Suppressor macrophage (primary cell): ENCODE measurements at regions not wholly inside any gene's neighbourhood (a gene's known extent, or its start where the extent isn't known, plus 50 kb on each side); places are given as distances from the start of the nearest gene placed in this dataset.
"Not testable (repeated sequence)": the region's sequence is repeated elsewhere in the genome, so short reads cannot be mapped to it uniquely, and the experiment has no call there.

ENCODE experiments used
- DNase-seq, 4 experiments: peaks; one replicate each; pipeline ENCODE4 v3.0.0-alpha.2; 2020 to 2022

GRCh38 chr15:35206060-35206675, 121.1 kb upstream of the NANOGP8 start:
- DNase-seq: peak; percentile 31 to 50 (median 42)

GRCh38 chr15:35198197-35198596, 113.1 kb upstream of the NANOGP8 start:
- no peak for DNase-seq

DNA sequence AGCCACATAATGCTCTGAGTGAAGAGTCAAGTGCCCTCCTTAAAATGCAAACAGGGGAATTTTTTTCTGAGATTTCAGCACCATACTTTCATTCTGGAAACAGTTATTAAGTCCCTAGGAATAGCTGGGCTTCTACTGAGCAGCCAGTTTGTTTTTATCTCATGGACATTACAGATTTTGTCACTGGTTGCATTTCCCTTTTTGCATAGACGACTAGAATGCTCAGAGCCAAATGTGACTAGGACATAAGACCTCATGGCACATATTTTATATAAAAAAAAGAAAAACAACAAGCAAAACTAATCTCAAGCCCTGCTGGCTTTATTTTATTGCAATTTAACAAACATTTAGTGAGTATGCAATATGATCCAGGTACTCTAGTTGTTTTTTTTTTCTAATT, 112.7 kb upstream of the NANOGP8 start:
- no peak for DNase-seq

DNA sequence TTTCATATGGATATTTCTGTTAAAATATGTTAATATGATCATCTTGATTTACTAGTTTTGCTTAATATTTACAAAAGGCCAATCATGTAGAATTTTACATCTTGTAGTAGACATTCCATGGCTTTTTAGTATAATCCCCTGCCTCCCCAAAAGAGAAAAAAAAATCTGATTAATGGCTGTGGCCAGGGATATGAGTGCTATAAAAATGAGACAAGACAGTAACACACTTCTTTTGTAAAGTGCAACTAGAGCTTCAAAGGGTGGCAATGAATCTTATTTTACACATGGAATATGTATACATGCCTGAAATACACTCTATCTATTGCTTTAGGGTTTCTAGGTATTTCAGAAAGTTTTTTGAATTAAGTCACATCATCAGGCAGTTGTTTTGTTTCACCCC, 112.2 kb upstream of the NANOGP8 start:
- no peak for DNase-seq

- DNase-seq: no peak
Observed at GRCh38 chr15:35196273-35196672, 111.2 kb upstream of the NANOGP8 start.

DNA sequence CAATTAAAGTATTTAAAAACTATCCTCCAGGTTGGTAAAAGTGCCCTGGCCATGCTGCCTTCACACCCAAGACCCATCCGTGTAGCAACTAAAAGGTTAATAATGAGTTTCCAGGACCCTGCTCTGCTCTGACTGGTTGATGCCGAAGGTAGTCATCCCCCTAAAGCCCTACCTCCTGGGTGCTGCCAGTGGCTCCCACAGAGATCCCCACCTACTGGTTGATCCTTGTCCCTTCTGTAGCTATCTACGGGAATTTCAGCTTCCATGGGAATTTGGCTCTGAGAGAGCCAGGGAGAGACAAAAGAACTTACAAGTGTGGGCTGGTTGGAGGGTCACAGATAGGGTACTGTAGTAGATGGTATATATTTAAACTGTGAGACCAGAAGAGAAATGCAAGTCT, 110.6 kb upstream of the NANOGP8 start:
- no peak for DNase-seq

GRCh38 chr15:35195031-35195430, 109.9 kb upstream of the NANOGP8 start:
- DNase-seq: no peak

GRCh38 chr15:35194296-35194695, 109.2 kb upstream of the NANOGP8 start:
- no peak for DNase-seq

GRCh38 chr15:35191783-35192182, 106.7 kb upstream of the NANOGP8 start:
- DNase-seq: no peak

DNA sequence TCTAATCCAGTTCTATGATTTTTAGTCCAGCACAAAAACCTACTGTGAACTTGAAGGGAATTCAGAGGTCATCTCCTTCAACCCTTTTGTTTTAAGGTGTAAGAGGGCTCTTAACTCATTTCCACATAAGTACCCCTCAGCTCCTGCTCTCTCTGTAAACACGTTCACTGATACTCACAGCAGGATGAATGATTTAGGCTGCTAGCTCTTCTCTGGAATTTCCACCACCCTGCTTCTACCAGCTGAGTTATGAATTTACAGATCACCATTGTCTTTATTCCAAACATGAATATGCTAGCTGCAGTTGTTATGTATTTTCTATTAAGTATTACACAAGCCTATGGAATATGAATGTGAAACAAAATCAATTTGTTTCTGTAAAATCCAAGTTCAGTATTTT, 101.3 kb upstream of the NANOGP8 start:
- DNase-seq: no peak

GRCh38 chr15:35184646-35185045, 99.6 kb upstream of the NANOGP8 start:
- DNase-seq: no peak

GRCh38 chr15:35182841-35183479, 97.9 kb upstream of the NANOGP8 start:
- DNase-seq: no peak

- peak in 2 of 4 experiments; percentile 3 to 29 for DNase-seq
Observed at GRCh38 chr15:35181538-35181937, 96.4 kb upstream of the NANOGP8 start.

GRCh38 chr15:35179739-35180138, 94.6 kb upstream of the NANOGP8 start:
- DNase-seq: no peak

DNA sequence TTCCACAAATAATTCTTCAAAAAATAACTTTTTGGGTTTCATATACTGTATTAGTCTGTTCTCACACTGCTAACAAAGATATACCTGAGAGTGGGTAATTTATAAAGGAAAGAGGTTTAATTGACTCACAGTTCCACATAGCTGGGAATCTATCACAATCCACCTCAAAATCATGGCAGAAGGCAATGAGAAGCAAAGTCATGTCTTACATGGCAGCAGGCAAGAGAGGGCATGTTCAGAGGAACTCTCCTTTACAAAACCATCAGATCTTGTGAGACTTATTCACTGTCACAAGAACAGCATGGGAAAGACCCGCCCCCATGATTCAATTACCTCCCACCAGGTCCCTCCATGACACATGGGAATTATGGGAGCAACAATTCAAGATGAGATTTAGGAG, 93.1 kb upstream of the NANOGP8 start:
- DNase-seq: not testable (repeated sequence)

DNA sequence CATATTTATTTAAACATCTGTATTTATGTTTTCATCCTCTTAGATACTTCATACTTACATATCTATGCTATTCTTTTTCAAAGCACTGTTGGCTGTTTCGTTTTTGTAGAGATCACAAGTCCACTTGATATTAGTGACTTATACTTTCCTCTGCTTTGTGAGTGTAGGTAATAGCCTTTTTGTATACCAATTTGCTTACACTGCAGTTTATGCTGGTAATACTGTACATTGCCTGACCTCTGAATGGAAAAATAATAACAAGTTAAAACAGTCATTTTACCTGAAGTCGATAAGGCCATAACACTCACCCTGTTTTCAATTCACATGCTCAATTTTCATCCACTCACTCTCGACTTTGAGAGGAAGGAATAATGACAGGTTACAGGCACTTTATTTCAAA, 89.9 kb upstream of the NANOGP8 start:
- DNase-seq: no peak

DNA sequence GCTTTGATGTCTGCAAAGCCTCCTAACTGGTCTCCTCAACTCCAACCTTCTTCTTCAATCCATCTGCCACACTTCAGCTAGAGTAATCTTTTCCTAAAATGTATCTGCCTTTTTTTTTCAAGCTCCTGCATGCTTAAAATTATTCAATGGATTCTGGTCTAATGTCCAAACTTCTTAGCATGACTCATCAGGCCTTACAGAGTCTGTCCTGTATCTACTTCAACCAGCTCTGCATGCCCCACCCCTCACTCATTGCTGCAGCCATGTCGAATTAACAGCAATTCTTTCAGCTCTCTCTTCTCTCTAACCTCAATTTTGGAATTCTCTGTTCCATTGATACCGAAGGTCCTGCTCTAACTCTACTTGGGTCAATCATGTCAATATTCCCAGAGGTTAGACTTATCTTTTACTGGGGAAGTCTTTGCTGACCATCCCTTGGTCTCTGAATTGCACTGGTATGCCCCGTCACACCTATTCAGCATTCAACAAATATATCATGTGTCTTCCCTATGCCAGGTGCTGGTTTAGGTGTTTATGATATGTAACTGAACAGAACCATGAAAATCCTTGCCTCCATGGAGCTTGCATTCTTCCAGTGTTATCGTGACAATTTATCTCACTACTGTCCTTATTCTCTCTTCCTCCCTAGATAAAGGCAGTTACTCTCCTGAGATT, 88.5 kb upstream of the NANOGP8 start:
- DNase-seq: no peak

GRCh38 chr15:35170207-35170606, 85.1 kb upstream of the NANOGP8 start:
- DNase-seq: no peak

- no peak for DNase-seq
Observed at GRCh38 chr15:35168464-35168863, 83.4 kb upstream of the NANOGP8 start.

- DNase-seq: no peak
Observed at GRCh38 chr15:35167675-35168074, 82.6 kb upstream of the NANOGP8 start.

- DNase-seq: no peak
Observed at GRCh38 chr15:35166730-35167359, 81.8 kb upstream of the NANOGP8 start.

- no peak for DNase-seq
Observed at GRCh38 chr15:35161694-35162093, 76.6 kb upstream of the NANOGP8 start.

DNA sequence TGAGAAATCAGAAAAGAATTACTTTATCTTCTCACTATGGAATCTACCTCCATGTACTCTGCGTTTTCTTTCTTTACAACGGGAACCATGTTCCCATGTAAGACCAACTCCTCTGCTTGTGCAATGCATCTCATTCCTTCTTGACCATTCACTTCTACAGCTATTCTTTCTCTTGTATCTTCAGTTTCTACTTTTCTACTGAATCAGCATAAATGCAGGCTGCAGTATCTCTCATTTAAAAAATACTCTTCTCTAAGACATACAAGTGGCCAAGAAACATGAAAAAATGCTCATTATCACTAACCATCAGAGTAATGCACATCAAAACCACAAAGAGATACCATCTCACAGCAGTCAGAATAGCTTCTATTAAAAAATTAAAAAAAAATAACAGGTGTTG, 74.1 kb upstream of the NANOGP8 start:
- no peak for DNase-seq

- DNase-seq: no peak
Observed at GRCh38 chr15:35151782-35152181, 66.7 kb upstream of the NANOGP8 start.
